Breast epithelium (tissue), 3 donors: ENCODE measurements at regions not wholly inside any gene's neighbourhood (a gene's known extent, or its start where the extent isn't known, plus 50 kb on each side); places are given as distances from the start of the nearest gene placed in this dataset.

ENCODE experiments used
- POLR2AphosphoS5 ChIP-seq, 3 donors: sonication (generic); formaldehyde crosslinking; IDR thresholded peaks; one replicate each; pipeline ENCODE4 v1.6.1; 2017; ENCODE audit warnings: antibody characterized with exemption in 3 of 3
- TF ChIP-seq, protein P1 (sequence below), 3 donors: fragments of 450-650 bp; IDR thresholded peaks; one replicate each; pipeline ENCODE4 v1.5.1; 2016 to 2017; ENCODE audit warnings: antibody characterized with exemption in 3 of 3, mild to moderate bottlenecking in 3 of 3, moderate library complexity in 3 of 3

DNA sequence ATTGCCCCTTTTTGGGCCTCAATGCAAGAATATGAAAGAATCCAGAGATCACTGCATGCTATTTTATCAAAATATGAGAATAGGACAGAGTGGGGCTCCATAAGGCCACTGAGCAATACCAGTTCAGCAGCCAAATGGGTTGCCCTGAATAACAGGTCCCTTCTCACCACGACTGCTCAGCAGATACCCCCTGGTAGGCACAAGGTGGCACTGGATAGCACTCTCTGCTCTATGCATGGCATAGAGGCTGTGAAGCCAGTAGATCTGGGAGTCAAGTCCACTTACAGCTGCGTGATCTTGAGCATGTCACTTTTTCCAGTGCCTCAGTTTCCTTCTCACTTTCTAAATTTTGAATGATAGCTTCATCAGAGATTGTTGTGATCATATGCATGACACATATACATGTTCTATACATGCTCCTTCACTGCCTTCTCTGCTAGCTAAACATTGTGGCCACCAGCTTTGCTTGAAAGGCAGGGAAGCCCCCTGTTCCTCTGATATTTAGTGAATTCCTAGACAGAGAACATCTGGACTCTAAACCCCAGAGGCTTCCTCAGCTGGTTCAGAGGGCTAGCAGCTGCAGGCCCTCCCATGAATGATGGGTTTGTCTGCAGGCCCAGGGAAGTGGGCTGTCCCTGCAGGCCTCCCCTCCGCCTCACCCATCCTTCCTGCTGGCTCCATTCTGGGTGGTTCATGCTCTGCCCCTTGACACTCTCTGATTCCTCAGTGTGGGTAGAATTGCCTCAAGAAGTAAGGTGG lies 84.9 kb upstream of the ASIC2 start:
- TF ChIP-seq, protein P1, sequence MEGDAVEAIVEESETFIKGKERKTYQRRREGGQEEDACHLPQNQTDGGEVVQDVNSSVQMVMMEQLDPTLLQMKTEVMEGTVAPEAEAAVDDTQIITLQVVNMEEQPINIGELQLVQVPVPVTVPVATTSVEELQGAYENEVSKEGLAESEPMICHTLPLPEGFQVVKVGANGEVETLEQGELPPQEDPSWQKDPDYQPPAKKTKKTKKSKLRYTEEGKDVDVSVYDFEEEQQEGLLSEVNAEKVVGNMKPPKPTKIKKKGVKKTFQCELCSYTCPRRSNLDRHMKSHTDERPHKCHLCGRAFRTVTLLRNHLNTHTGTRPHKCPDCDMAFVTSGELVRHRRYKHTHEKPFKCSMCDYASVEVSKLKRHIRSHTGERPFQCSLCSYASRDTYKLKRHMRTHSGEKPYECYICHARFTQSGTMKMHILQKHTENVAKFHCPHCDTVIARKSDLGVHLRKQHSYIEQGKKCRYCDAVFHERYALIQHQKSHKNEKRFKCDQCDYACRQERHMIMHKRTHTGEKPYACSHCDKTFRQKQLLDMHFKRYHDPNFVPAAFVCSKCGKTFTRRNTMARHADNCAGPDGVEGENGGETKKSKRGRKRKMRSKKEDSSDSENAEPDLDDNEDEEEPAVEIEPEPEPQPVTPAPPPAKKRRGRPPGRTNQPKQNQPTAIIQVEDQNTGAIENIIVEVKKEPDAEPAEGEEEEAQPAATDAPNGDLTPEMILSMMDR (IDR thresholded peaks at IDR 0.05) = no peak
- no peak for TF ChIP-seq POLR2AphosphoS5 (IDR thresholded peaks at IDR 0.05)
